SH-SY5Y (cell line): ENCODE measurements at regions not wholly inside any gene's neighbourhood (a gene's known extent, or its start where the extent isn't known, plus 50 kb on each side); places are given as distances from the start of the nearest gene placed in this dataset.

Experiments
- GATA2 ChIP-seq: IDR thresholded peaks from 2 replicates; pipeline ENCODE4 v1.6.1; 2011; ENCODE audit warnings: mild to moderate bottlenecking, low read depth, low read length
- GATA3 ChIP-seq: IDR thresholded peaks from 2 replicates; pipeline ENCODE4 v1.6.1; 2011; ENCODE audit warnings: low read depth, mild to moderate bottlenecking, low read length, moderate library complexity

DNA sequence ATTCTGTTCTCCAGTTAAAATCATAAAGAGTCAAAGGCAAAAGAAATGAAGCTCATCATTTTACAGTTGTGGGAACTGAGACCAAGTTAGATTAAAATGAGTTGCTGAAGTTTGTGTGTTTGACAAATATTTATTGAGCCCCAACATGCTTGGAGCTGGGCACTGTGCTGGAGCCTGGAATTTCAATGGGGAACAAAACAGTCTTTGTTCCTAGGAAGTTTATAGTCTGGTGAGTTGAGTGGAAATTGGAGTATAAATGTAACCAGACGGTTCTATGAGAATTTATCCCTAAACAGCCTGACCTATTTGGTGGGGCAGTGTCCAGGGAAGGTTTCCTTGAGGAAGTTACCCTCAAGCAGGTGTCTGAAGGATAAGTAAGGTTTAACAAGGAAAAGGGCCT is 294.4 kb downstream of the PRDM2 start:
- TF ChIP-seq GATA2 = no peak
- no peak for TF ChIP-seq GATA3
